ENCODE measurements at regions not wholly inside any gene's neighbourhood (a gene's known extent, or its start where the extent isn't known, plus 50 kb on each side); places are given as distances from the start of the nearest gene placed in this dataset.
"Not testable (repeated sequence)": the region's sequence is repeated elsewhere in the genome, so short reads cannot be mapped to it uniquely, and the experiment has no call there.

GRCh38 chr14:56423544-56423943 lies 156.1 kb upstream of the TMEM260 start:
- intact Hi-C loops (cut with DNase I; ENCODE audit: low total_unique reads): loop anchor here (10.0 kb wide), 1 partner anchor 719 kb away; no protein-coding TSS in a partner anchor
- TF ChIP-seq POLR2AphosphoS5 (IDR thresholded peaks at IDR 0.05) (no peak), POLR2A (IDR thresholded peaks at IDR 0.05) (no peak)
- TF ChIP-seq, protein P1, sequence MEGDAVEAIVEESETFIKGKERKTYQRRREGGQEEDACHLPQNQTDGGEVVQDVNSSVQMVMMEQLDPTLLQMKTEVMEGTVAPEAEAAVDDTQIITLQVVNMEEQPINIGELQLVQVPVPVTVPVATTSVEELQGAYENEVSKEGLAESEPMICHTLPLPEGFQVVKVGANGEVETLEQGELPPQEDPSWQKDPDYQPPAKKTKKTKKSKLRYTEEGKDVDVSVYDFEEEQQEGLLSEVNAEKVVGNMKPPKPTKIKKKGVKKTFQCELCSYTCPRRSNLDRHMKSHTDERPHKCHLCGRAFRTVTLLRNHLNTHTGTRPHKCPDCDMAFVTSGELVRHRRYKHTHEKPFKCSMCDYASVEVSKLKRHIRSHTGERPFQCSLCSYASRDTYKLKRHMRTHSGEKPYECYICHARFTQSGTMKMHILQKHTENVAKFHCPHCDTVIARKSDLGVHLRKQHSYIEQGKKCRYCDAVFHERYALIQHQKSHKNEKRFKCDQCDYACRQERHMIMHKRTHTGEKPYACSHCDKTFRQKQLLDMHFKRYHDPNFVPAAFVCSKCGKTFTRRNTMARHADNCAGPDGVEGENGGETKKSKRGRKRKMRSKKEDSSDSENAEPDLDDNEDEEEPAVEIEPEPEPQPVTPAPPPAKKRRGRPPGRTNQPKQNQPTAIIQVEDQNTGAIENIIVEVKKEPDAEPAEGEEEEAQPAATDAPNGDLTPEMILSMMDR (IDR thresholded peaks at IDR 0.05 in 8 of 11, conservative IDR thresholded peaks at IDR 0.05 in 3 of 11): no peak
- no peak for DNase-seq

GRCh38 chr14:56431013-56431412 lies 148.6 kb upstream of the TMEM260 start:
- no peaks in the 10 kb centered on the region for H3K27me3 ChIP-seq (replicated peaks in 1 of 7)
- DNase-seq: no peak
- no peaks in the 10 kb centered on the region for H3K4me1 ChIP-seq
- TF ChIP-seq, protein P1 (IDR thresholded peaks at IDR 0.05 in 8 of 11, conservative IDR thresholded peaks at IDR 0.05 in 3 of 11): no peak
- no peak for TF ChIP-seq POLR2AphosphoS5 (IDR thresholded peaks at IDR 0.05)
- no peak for TF ChIP-seq POLR2A (IDR thresholded peaks at IDR 0.05)
- WGBS, 5 donors: 80 to 89% (median 81%) methylated on average over 4 of the region's 4 CpGs
- H3K9me3 ChIP-seq: no peaks in the 10 kb centered on the region
- no peak overlapping the region for H3K4me3 ChIP-seq
- H3K36me3 ChIP-seq: no peaks in the 10 kb centered on the region
- intact Hi-C loops (cut with DNase I; ENCODE audit: low total_unique reads): no loop called here
- H3K27ac ChIP-seq: no peak overlapping the region

More at GRCh38 chr14:56423544-56423943, 156.1 kb upstream of the TMEM260 start:
- Histone ChIP-seq H3K4me3 (no peak overlapping the region), H3K4me1 (peaks cover 0 to 17% (median 0%) of the 10 kb centered on the region in 6 donors), H3K36me3 (no peaks in the 10 kb centered on the region), H3K27ac (no peak overlapping the region), H3K27me3 (replicated peaks in 1 of 7) (no peaks in the 10 kb centered on the region), H3K9me3 (no peaks in the 10 kb centered on the region)
- 12 to 20% (median 15%) methylated on average over 2 of the region's 2 CpGs for WGBS, 5 donors

DNA sequence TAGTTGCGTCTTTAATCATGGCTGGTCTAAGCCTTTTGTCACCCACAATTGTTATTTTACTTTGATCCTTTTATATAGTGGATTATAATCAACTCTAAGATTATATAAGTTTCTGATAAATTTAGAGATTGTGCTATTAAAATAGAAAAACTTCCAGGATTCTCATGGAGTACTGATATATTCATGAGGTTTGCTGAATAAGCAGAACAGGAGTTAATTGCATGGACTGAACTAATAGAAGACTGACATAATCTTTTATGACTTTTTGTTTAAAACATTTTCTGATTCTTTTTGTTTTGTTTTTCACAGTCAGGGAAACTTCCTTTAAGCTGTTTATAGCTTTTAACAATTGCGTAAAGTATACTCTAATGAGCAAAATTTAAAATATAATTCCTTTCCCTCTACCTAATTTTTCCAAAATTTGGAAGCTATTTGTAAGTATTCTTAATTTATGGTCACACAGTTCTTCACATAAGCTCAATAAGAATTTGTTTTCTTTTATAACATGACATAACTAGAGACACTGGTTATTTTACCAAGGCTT lies 129.9 kb upstream of the TMEM260 start:
- no peak overlapping the region for H3K27ac ChIP-seq
- no peaks in the 10 kb centered on the region for H3K4me1 ChIP-seq
- no peak for DNase-seq
- WGBS, 5 donors: 71 to 97% (median 94%) methylated on average over 2 of the region's 2 CpGs
- H3K27me3 ChIP-seq (replicated peaks in 1 of 7): peaks cover 0 to 21% (median 0%) of the 10 kb centered on the region in 7 donors
- no peaks in the 10 kb centered on the region for H3K36me3 ChIP-seq
- peaks cover 0 to 19% (median 7%) of the 10 kb centered on the region in 8 donors for H3K9me3 ChIP-seq
- no peak for TF ChIP-seq POLR2AphosphoS5 (IDR thresholded peaks at IDR 0.05)
- TF ChIP-seq, protein P1 (IDR thresholded peaks at IDR 0.05 in 8 of 11, conservative IDR thresholded peaks at IDR 0.05 in 3 of 11): no peak
- TF ChIP-seq POLR2A (IDR thresholded peaks at IDR 0.05): no peak
- H3K4me3 ChIP-seq: no peak overlapping the region
- intact Hi-C loops (cut with DNase I; ENCODE audit: low total_unique reads): no loop called here

DNA sequence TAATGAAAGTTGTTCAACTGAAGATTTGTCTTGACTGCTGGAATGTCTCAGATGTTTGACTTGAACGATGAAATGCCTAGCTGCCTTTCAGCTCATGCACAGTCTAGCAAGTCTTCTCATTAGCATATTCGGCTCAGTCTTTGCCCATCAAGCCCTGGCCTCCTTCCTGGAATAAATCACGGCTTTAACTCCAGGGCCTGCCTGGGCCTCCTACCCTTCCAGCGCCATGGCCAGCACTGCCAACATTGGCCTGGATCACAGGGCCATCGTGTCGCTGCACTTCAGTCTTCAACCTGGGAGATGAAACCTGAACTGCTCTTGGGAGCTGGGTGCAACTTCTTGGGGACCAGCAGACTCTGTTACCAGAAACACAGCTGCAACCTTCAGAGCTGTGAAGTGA lies 126.7 kb upstream of the TMEM260 start:
- Histone ChIP-seq H3K4me3 (no peak overlapping the region), H3K9me3 (peaks cover 0 to 21% (median 7%) of the 10 kb centered on the region in 8 donors), H3K4me1 (no peaks in the 10 kb centered on the region), H3K36me3 (no peaks in the 10 kb centered on the region), H3K27ac (no peak overlapping the region), H3K27me3 (replicated peaks in 1 of 7) (peaks cover 0 to 25% (median 0%) of the 10 kb centered on the region in 7 donors)
- TF ChIP-seq, protein P1 (IDR thresholded peaks at IDR 0.05 in 8 of 11, conservative IDR thresholded peaks at IDR 0.05 in 3 of 11): no peak
- no peak for TF ChIP-seq POLR2AphosphoS5 (IDR thresholded peaks at IDR 0.05)
- no peak for TF ChIP-seq POLR2A (IDR thresholded peaks at IDR 0.05)
- intact Hi-C loops (cut with DNase I; ENCODE audit: low total_unique reads): no loop called here
- DNase-seq: no peak
- 86 to 89% (median 87%) methylated on average over 6 of the region's 6 CpGs for WGBS, 5 donors

- H3K4me3 ChIP-seq; H3K4me1 ChIP-seq; H3K36me3 ChIP-seq; H3K27me3 ChIP-seq (replicated peaks in 1 of 7); intact Hi-C loops (cut with DNase I; ENCODE audit: low total_unique reads); DNase-seq; H3K27ac ChIP-seq: not testable (repeated sequence)
- WGBS, 5 donors: 91 to 100% (median 94%) methylated on average over 3 of the region's 3 CpGs
- H3K9me3 ChIP-seq: peaks cover 0 to 16% (median 3%) of the 10 kb centered on the region in 8 donors
These were observed 124.9 kb upstream of the TMEM260 start for GRCh38 chr14:56454680-56455079.

All from spleen (tissue), 11 donors.